ENCODE measurements at regions not wholly inside any gene's neighbourhood (a gene's known extent, or its start where the extent isn't known, plus 50 kb on each side); places are given as distances from the start of the nearest gene placed in this dataset.
"Not testable (repeated sequence)": the region's sequence is repeated elsewhere in the genome, so short reads cannot be mapped to it uniquely, and the experiment has no call there.

DNA sequence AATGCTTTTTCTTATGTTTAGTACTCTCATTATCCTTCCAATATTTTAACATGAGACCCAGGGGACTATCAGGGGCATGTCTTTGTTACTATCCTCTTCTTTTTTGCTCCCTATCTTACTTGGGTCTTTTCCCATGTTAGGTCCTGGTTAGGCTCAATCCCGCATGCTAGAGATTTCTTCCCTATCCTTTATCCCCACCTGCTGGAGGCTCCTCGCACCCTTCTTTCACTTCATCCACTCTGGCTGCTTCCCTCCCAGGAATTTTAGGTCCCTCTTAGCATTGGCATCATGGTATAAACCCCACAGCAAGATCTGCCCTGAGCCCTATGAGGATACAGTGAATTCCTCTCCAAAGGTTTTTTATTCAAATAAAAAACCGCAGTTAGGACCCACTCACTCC lies 567.3 kb downstream of the ANKRD30B start:
- DNase-seq (ENCODE audit: low read depth in 2 of 2); H3K4me3 ChIP-seq (replicated peaks in 1 of 2; ENCODE audit: low read depth in 2 of 2, low read length in 2 of 2): not testable (repeated sequence)

- not testable (repeated sequence) for DNase-seq (ENCODE audit: low read depth in 2 of 2); H3K4me3 ChIP-seq (replicated peaks in 1 of 2; ENCODE audit: low read depth in 2 of 2, low read length in 2 of 2)
These were observed 570.7 kb downstream of the ANKRD30B start for GRCh38 chr18:15318655-15319054.

DNA sequence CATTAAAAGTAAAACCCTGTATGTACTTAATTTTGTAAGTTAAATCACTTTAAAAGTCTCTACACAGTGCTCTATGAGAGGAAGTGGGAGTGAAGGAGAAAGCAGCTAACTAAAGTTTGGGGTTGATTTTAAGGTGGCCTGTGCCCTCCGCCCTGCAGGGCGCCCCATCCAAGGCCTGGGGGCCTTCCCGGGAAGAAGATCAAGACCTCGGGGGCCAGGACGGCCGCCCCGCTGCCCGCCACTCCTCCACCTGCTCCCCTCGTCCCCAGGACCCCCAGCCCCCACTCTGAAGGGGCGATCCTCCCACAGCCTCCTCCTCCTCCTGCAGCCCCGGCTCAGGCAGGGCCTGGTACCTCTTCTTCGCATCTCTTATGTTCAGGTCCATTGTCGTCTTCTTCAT lies 581.7 kb downstream of the ANKRD30B start:
- not testable (repeated sequence) for H3K4me3 ChIP-seq (replicated peaks in 1 of 2; ENCODE audit: low read depth in 2 of 2, low read length in 2 of 2); DNase-seq (ENCODE audit: low read depth in 2 of 2)

DNA sequence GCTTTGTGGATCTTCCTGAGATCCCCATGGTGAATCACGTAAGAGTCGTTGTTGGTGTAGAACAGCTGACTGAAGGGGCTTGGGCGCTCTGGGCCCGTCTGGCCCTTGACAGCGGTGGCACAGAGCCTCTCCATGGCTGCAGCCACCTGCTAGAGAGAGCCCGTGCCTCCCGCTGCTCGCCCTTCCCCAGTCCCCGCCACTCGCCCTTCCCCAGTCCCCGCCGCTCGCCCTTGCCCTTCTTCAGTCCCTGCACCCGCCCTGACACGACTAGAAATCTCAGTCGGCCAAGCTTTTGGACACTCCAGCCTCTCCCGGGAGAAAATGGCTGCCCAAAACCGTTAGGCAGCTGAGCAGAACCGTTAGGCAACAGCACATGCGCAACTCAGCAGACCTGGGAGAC lies 582.2 kb downstream of the ANKRD30B start:
- H3K4me3 ChIP-seq (replicated peaks in 1 of 2; ENCODE audit: low read depth in 2 of 2, low read length in 2 of 2); DNase-seq (ENCODE audit: low read depth in 2 of 2): not testable (repeated sequence)

DNA sequence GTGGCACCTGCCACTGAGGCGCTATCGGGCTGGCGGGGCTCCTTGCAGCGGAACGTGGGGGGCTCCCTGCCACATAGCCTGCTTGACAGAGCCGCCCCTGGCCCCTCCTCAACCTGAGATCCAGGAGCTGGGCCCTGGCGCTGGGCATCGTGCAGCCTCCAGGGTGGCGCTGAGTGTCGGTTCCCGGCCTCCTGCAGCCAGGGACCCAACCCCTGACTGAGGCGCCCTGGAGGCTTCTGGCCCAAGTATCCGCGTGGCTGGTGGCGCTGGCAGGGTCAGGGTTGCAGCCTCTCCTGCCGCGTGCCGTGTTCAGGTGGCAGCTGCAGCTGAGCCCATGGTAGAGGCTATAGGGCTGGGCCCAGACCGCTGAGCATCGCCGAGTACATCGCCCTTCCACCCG lies 582.6 kb downstream of the ANKRD30B start:
- DNase-seq (ENCODE audit: low read depth in 2 of 2); H3K4me3 ChIP-seq (replicated peaks in 1 of 2; ENCODE audit: low read depth in 2 of 2, low read length in 2 of 2): not testable (repeated sequence)

- DNase-seq (ENCODE audit: low read depth in 2 of 2); H3K4me3 ChIP-seq (replicated peaks in 1 of 2; ENCODE audit: low read depth in 2 of 2, low read length in 2 of 2): not testable (repeated sequence)
These were observed 627.7 kb downstream of the ANKRD30B start for GRCh38 chr18:15375671-15376070.

DNA sequence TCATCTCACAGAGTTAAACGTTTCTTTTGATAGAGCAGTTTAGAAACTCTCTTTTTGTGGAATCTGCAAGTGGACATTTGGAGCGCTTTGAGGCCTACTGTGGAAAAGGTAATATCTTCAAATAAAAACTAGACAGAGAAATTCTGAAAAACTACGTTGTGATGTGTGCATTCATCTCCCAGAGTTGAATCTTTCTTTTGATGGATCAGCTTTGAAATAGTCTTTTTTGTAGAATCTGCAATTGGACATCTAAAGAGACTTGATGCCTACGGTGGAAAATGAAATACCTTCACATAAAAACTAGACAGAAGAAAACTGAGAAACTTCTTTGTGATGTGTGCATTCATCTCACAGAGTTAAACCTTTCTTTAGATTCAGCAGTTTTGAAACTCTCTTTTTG lies 659.9 kb downstream of the ANKRD30B start:
- peak in 1 of 2 donors; percentile 6 for DNase-seq (ENCODE audit: low read depth in 2 of 2)
- H3K4me3 ChIP-seq (replicated peaks in 1 of 2; ENCODE audit: low read depth in 2 of 2, low read length in 2 of 2) = not testable (repeated sequence)

Data from cardiac fibroblast (primary cell).